ENCODE measurements at regions not wholly inside any gene's neighbourhood (a gene's known extent, or its start where the extent isn't known, plus 50 kb on each side); places are given as distances from the start of the nearest gene placed in this dataset.
"Not testable (repeated sequence)": the region's sequence is repeated elsewhere in the genome, so short reads cannot be mapped to it uniquely, and the experiment has no call there.

- DNase-seq (ENCODE audit: low spot score): not testable (repeated sequence)
Measured at GRCh38 chr9:65454034-65454433, 169.0 kb upstream of the FOXD4L5 start.

GRCh38 chr9:65449886-65450610, 165.0 kb upstream of the FOXD4L5 start:
- DNase-seq (ENCODE audit: low spot score): not testable (repeated sequence)

DNA sequence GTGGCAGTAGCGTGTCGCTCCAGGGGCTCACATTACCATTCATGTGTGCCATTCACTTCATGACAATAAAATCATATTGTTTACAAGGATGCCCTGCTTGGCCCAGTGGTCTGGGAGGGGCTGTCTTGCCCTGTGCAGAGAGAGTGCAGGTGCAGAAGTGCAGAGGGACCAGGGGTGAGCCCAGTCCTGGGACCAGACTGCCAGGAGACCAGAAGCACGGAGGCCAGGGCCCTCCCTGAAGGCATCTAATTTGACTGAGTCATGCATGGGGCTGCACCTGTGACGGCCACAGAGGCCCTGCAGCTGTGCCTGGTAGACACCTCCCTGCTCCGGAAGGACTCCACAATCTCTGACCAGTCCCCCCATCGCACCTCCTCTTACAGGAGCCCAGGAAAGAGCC, 164.4 kb upstream of the FOXD4L5 start:
- DNase-seq (ENCODE audit: low spot score): no peak

- not testable (repeated sequence) for DNase-seq (ENCODE audit: low spot score)
Measured at GRCh38 chr9:65447146-65447545, 162.1 kb upstream of the FOXD4L5 start.

DNA sequence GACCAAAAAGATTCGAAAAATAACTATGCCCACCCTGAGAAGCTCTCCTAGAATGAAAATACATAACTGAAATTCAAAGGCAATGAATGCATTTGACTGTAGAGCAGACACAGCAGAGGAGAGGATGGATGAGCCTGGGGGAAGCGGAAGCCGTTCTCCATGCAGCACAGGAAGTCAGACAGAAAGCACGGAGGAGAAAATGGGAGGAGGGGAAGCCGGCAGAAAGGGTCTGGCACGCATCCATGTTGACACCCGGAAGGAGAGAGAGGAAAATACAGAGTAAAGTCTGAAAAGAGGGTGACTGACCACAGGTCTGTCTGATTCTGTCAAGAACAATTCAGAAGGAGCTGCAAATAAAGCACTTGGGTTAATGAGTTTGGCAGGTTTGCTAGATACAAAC, 161.0 kb upstream of the FOXD4L5 start:
- DNase-seq (ENCODE audit: low spot score): not testable (repeated sequence)

GRCh38 chr9:65444943-65445342, 159.9 kb upstream of the FOXD4L5 start:
- DNase-seq (ENCODE audit: low spot score): no peak

DNA sequence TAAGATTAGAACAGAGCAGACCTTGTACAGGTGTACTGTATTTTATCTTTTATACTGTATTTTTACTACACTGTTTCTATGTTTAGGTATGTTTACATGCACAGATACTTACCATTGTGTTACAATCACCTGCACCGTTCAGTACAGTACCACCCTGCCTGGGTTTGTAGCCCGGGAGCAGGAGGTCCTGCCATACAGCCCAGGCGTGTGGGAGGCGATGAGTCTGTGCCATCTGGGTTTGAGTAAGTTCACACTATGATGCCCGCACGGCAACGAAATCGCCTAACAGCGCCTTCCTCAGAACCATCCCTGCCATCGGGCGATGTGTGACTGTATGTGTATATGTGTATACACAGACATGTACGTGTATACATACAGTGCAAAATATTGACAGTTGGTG, 157.1 kb upstream of the FOXD4L5 start:
- DNase-seq (ENCODE audit: low spot score): not testable (repeated sequence)

GRCh38 chr9:65441324-65441920, 156.4 kb upstream of the FOXD4L5 start:
- not testable (repeated sequence) for DNase-seq (ENCODE audit: low spot score)

GRCh38 chr9:65437724-65438123, 152.7 kb upstream of the FOXD4L5 start:
- DNase-seq (ENCODE audit: low spot score): no peak

- DNase-seq (ENCODE audit: low spot score): no peak
Measured at GRCh38 chr9:65435464-65435863, 150.5 kb upstream of the FOXD4L5 start.

- DNase-seq (ENCODE audit: low spot score): no peak
Measured at GRCh38 chr9:65432722-65433323, 147.8 kb upstream of the FOXD4L5 start.

- DNase-seq (ENCODE audit: low spot score): no peak
Measured at GRCh38 chr9:65432051-65432450, 147.0 kb upstream of the FOXD4L5 start.

DNA sequence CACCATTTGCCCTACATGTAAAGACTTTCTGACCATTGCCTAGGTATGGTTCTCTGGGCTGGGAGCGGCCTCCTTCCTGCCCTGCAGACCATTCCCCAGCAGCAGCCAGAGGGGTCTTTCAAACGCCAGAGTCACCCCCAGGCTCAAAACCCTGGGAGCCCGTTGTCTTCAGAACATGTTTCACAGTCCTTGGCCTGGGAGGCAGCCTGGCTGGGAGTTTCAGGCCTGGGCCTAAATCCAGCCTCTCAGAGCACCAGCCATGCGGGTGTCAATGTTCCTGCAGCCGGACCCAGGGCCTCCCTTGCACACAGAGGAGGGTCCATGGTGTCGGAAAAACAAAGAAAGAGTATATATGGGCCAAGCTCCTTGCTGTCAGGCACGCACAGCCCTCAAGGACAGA, 145.2 kb upstream of the FOXD4L5 start:
- DNase-seq (ENCODE audit: low spot score): no peak

- DNase-seq (ENCODE audit: low spot score): not testable (repeated sequence)
Measured at GRCh38 chr9:65427361-65427760, 142.4 kb upstream of the FOXD4L5 start.

- DNase-seq (ENCODE audit: low spot score): not testable (repeated sequence)
Measured at GRCh38 chr9:65426813-65427212, 141.8 kb upstream of the FOXD4L5 start.

- no peak for DNase-seq (ENCODE audit: low spot score)
Measured at GRCh38 chr9:65426231-65426630, 141.2 kb upstream of the FOXD4L5 start.

DNA sequence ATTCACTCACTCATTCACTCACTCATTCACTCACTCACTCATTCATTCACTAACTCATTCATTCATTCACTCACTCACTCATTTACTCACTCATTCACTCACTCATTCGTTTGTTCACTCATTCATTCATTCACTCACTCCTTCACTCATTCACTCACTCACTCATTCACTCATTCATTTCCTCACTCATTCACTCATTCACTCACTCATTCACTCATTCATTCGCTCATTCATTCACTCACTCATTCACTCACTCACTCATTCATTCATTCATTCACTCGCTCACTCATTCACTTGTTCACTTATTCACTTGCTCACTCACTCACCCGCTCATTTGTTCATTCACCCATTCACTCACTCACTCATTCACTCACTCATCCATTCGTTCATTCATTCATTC, 140.2 kb upstream of the FOXD4L5 start:
- DNase-seq (ENCODE audit: low spot score): not testable (repeated sequence)

- not testable (repeated sequence) for DNase-seq (ENCODE audit: low spot score)
Measured at GRCh38 chr9:65424437-65424984, 139.5 kb upstream of the FOXD4L5 start.

DNA sequence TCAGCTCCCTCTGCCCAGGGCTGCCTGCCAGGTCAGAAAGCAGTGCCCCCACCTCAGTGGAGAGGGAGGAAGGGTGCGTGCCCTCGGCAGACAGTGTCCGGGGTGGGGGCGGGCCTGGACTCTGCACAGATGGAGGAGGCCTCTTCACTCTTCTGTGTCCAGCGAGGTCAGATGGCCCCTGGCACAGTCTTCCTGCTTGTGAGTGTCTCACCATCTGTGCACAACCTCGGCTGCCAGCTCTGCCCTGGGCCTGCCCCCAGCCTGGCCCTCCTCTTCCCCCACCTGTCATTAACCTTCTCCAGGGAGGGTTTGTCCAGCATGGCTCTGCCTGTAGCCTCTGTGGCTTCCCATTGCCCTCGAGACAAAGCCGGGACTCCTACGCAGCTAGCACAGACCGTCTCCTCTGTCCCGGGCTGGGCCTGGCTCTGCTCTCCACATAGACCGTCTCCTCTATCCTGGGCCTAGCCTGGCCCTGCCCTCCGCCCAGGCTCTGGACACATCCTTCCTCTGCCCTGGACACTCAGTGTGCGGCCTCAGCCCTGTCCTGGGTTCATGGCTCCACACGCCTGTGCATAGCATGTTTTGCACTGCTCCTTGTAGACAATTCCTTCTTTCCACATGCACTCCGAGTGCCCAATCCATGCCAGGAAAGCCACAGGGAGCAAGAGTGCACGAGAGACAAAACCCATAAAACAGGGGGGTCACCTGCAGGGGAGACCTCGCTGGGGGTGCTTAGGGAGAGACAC, 138.9 kb upstream of the FOXD4L5 start:
- not testable (repeated sequence) for DNase-seq (ENCODE audit: low spot score)

GRCh38 chr9:65422966-65423690, 138.1 kb upstream of the FOXD4L5 start:
- DNase-seq (ENCODE audit: low spot score): not testable (repeated sequence)

DNA sequence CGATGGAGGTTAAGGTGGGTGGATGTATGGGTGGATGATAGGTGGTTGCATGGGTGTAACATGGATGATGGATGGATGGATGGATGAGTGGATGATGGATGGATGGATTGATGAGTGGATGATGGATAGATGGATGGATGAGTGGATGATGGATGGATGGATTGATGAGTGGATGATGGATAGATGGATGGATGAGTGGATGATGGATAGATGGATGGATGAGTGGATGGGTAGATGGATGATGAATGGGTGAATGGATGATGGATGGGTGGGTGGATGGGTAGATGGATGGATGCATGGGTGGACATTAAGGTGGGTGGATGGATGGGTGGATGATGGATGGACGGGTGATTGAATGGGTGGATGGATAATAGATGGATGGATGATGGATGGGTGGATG, 136.5 kb upstream of the FOXD4L5 start:
- not testable (repeated sequence) for DNase-seq (ENCODE audit: low spot score)

Data from umbilical cord (tissue), 1 donor.